ENCODE measurements at regions not wholly inside any gene's neighbourhood (a gene's known extent, or its start where the extent isn't known, plus 50 kb on each side); places are given as distances from the start of the nearest gene placed in this dataset.
A peak's percentile ranks its signal among the peaks of the same experiment; 100 is the strongest.

GRCh38 chr10:49446031-49446430, 50.1 kb upstream of the DRGX start:
- intact Hi-C loops (cut with micrococcal nuclease) = no loop called here

More at GRCh38 chr10:49446031-49446430, 50.1 kb upstream of the DRGX start:
- Mint-ChIP-seq H3K4me3 (no peak overlapping the region), H3K27me3 (ENCODE audit: low read depth in 2 of 2) (no peaks in the 10 kb centered on the region), H3K27ac (peak overlapping the region in 1 of 2 donors; percentile 1), H3K4me1 (peaks cover 19 to 25% of the 10 kb centered on the region in 2 donors), H3K36me3 (peaks cover 11% of the 10 kb centered on the region), H3K9me3 (peaks cover 4 to 9% of the 10 kb centered on the region in 2 donors)
- Histone ChIP-seq H3K4me1 (ENCODE audit: control insufficient read depth, insufficient read depth, low read length) (peaks cover 16% of the 10 kb centered on the region), H3K36me3 (ENCODE audit: control insufficient read depth, insufficient read depth, low read length) (no peaks in the 10 kb centered on the region), H3K27me3 (ENCODE audit: control insufficient read depth, insufficient read depth, low read length) (no peaks in the 10 kb centered on the region), H3K27ac (ENCODE audit: low read length) (no peak overlapping the region), H3K4me3 (ENCODE audit: low read length) (no peak overlapping the region), H3K9me3 (ENCODE audit: control insufficient read depth, insufficient read depth, low read length) (no peaks in the 10 kb centered on the region)
- no peak for TF ChIP-seq CTCF (IDR thresholded peaks at IDR 0.05)
- DNase-seq (no peak), ATAC-seq (peak in 1 of 3 donors; percentile 31)
- 27% methylated on average over 1 of the region's 1 CpG for WGBS (ENCODE audit: insufficient coverage)

All from natural killer cell (primary cell).